Breast epithelium (tissue), 4 donors: ENCODE measurements at regions not wholly inside any gene's neighbourhood (a gene's known extent, or its start where the extent isn't known, plus 50 kb on each side); places are given as distances from the start of the nearest gene placed in this dataset.
"Not testable (repeated sequence)": the region's sequence is repeated elsewhere in the genome, so short reads cannot be mapped to it uniquely, and the experiment has no call there.

ENCODE experiments used
- DNase-seq, 2 donors: peaks; one replicate each; pipeline ENCODE4 v3.0.0-alpha.2; 2019; ENCODE audit warnings: low spot score in 2 of 2
- H3K27ac ChIP-seq, 2 donors: fragments of 200-600 bp; sonication (generic) in 1 of 2; one replicate each; pipeline ENCODE4 v1.5.1; 2016 to 2019; ENCODE audit warnings: mild to moderate bottlenecking in 1 of 2
- H3K27me3 ChIP-seq, 2 donors: fragments of 200-600 bp; sonication (generic) in 1 of 2; one replicate each; pipeline versions ENCODE4 v1.5.1 to v1.6.0; 2017 to 2019; ENCODE audit warnings: control low read depth in 1 of 2, mild to moderate bottlenecking in 1 of 2
- H3K36me3 ChIP-seq: fragments of 200-600 bp; one replicate; pipeline ENCODE4 v1.5.1; 2019
- H3K4me1 ChIP-seq, 2 donors: fragments of 200-600 bp; sonication (generic); one replicate each; pipeline ENCODE4 v1.5.1; 2016 to 2019; ENCODE audit warnings: control low read depth in 1 of 2
- H3K4me3 ChIP-seq, 3 donors: fragments of 200-600 bp; sonication (generic); 1 replicate in 2 of 3; 2 replicates in 1 of 3; pipeline ENCODE4 v1.5.1; 2016 to 2019; ENCODE audit warnings: mild to moderate bottlenecking in 3 of 3, moderate library complexity in 2 of 3
- H3K9me3 ChIP-seq, 2 donors: fragments of 200-600 bp; sonication (generic) in 1 of 2; one replicate each; pipeline ENCODE4 v1.5.1; 2016 to 2019; ENCODE audit warnings: control low read depth in 1 of 2
- POLR2A ChIP-seq: fragments of 450-650 bp; IDR thresholded peaks from one replicate; pipeline ENCODE4 v1.6.1; 2016; ENCODE audit warnings: antibody characterized with exemption, mild to moderate bottlenecking, moderate library complexity
- POLR2AphosphoS5 ChIP-seq, 3 donors: sonication (generic); formaldehyde crosslinking; IDR thresholded peaks; one replicate each; pipeline ENCODE4 v1.6.1; 2017; ENCODE audit warnings: antibody characterized with exemption in 3 of 3
- intact Hi-C: fragments of 100-400 bp; cut with DNase I; formaldehyde crosslinking; loops from one replicate; pipeline ENCODE4 v1.15.1; 2023; ENCODE audit warnings: low total_unique reads
- TF ChIP-seq, protein P1 (sequence below), 3 donors: fragments of 450-650 bp; IDR thresholded peaks; one replicate each; pipeline ENCODE4 v1.5.1; 2016 to 2017; ENCODE audit warnings: antibody characterized with exemption in 3 of 3, mild to moderate bottlenecking in 3 of 3, moderate library complexity in 3 of 3

DNA sequence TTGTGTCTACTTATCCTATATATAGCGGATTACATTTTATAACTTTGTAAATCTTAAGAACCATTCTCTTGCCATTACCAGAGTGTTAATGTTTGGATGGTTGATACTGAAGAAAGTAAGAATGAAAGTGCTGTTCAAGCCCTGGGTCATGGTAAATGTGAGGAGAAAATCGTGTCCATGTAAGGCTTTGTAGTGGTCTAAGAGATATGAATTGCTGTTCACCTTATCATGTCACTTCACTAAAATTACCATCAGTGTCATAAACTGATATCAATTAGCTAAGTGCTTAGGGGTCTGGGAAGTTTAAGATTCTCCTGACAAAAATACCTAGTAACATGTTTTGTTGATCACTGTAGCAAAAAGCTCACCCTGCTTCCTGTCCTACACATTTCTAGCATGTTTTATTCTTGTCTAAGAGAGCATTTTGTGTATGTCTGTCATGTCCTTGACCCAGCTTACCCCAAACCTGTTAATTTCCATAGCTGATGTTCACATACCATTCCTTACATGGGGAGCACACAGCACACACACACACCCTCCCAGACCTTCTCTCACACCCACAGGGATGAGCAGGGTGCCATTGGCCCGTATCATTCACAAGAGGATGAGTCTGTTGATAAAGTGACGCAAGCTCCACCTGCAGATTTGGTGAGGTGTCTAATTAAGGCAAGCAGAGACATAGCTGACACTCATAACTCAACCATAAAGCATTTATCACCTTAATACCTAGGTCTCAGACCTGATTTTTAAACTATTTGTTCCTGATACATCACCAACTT is 125.1 kb upstream of the PAM start:
- TF ChIP-seq, protein P1, sequence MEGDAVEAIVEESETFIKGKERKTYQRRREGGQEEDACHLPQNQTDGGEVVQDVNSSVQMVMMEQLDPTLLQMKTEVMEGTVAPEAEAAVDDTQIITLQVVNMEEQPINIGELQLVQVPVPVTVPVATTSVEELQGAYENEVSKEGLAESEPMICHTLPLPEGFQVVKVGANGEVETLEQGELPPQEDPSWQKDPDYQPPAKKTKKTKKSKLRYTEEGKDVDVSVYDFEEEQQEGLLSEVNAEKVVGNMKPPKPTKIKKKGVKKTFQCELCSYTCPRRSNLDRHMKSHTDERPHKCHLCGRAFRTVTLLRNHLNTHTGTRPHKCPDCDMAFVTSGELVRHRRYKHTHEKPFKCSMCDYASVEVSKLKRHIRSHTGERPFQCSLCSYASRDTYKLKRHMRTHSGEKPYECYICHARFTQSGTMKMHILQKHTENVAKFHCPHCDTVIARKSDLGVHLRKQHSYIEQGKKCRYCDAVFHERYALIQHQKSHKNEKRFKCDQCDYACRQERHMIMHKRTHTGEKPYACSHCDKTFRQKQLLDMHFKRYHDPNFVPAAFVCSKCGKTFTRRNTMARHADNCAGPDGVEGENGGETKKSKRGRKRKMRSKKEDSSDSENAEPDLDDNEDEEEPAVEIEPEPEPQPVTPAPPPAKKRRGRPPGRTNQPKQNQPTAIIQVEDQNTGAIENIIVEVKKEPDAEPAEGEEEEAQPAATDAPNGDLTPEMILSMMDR (IDR thresholded peaks at IDR 0.05), result no peak
- no peak for TF ChIP-seq POLR2AphosphoS5 (IDR thresholded peaks at IDR 0.05)
- no peak for TF ChIP-seq POLR2A
- Histone ChIP-seq H3K36me3 (no peaks in the 10 kb centered on the region), H3K27ac (no peak overlapping the region), H3K27me3 (no peaks in the 10 kb centered on the region), H3K4me1 (no peaks in the 10 kb centered on the region), H3K4me3 (no peak overlapping the region), H3K9me3 (no peaks in the 10 kb centered on the region)
- no peak for DNase-seq
- intact Hi-C loops, result no loop called here

DNA sequence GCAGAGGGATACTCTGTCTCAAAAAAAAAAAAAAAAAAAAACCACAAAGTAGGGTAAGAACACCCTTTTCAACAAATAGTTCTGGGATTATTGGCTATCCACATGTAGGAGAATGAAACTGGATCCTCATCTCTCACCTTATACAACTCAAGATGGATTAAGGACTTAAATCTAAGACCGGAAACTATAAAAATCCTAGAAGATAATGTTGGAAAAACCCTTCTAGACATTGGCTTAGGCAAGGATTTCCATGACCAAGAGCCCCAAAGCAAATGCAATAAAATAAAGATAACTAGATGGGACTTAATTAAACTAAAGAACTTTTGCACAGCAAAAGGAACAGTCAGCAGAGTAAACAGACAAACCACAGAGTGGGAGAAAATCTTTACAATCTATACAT is 119.7 kb upstream of the PAM start:
- H3K4me1 ChIP-seq, H3K9me3 ChIP-seq, H3K27ac ChIP-seq, DNase-seq, H3K36me3 ChIP-seq, H3K27me3 ChIP-seq, H3K4me3 ChIP-seq, intact Hi-C loops: not testable (repeated sequence)

DNA sequence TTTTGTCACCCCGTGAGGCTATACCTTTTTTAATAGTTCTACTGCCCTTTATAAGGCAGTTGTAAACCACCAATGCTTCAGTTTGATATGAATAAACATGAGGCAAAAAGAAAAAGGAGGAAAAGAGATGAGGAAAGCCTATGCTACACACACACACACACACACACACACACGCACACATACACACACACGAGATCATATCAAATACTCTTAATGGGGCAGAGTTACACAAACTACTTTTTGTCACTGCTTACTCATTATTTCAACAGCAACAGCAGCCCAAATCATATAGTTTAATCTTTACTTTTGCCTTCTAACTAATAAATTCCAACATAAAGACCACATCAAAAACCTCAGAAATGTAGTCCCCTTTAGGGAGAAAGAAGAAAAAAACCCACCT is 116.8 kb upstream of the PAM start:
- TF ChIP-seq POLR2AphosphoS5 (IDR thresholded peaks at IDR 0.05), result no peak
- TF ChIP-seq, protein P1 (IDR thresholded peaks at IDR 0.05), result no peak
- no peak for TF ChIP-seq POLR2A
- intact Hi-C loops, result no loop called here

DNA sequence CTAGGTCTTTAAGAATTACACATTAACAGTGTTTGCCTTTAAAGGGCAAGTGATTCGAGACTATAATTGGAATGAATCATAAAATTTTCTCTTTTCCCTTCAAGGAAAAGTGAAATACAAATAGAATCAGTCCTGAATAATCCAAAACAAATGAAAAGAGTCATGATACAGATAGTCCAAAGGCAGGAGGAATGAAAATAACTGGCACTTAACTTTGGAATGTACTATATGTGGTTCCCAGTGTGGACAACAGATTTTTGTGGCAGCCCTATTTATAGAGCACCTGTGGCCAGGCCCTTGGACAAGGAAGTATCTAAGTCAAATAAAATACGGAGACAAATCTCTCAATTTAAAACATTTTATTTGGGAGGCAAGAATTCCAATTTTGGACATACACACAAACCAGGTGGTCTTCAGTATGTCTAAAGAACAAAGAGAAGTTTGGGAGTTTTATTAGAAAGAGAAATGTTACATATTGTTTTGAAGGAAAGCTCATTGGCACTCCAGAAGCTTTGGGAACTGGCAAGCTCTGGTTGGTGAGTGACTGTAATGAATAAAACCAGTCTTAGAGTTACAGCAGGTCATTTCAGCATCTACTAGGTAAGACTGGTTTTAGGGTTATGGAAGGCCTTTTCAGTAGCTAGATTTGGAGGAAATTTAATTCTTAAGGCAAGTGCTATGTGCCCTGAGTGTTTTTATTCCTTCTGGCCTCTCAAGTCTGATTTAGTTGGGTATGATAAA is 116.0 kb upstream of the PAM start:
- intact Hi-C loops, result no loop called here
- no peak overlapping the region for H3K4me3 ChIP-seq
- peaks cover 0 to 4% of the 10 kb centered on the region in 2 donors for H3K9me3 ChIP-seq
- no peaks in the 10 kb centered on the region for H3K36me3 ChIP-seq
- H3K27ac ChIP-seq, result no peak overlapping the region
- no peaks in the 10 kb centered on the region for H3K27me3 ChIP-seq
- TF ChIP-seq POLR2A (no peak), POLR2AphosphoS5 (IDR thresholded peaks at IDR 0.05) (no peak)
- TF ChIP-seq, protein P1 (IDR thresholded peaks at IDR 0.05), result no peak
- no peaks in the 10 kb centered on the region for H3K4me1 ChIP-seq
- no peak for DNase-seq

More for the DNA sequence above, 116.8 kb upstream of the PAM start:
- DNase-seq, result no peak
- Histone ChIP-seq H3K4me1 (no peaks in the 10 kb centered on the region), H3K4me3 (no peak overlapping the region), H3K36me3 (no peaks in the 10 kb centered on the region), H3K27ac (no peak overlapping the region), H3K9me3 (no peaks in the 10 kb centered on the region), H3K27me3 (no peaks in the 10 kb centered on the region)

DNA sequence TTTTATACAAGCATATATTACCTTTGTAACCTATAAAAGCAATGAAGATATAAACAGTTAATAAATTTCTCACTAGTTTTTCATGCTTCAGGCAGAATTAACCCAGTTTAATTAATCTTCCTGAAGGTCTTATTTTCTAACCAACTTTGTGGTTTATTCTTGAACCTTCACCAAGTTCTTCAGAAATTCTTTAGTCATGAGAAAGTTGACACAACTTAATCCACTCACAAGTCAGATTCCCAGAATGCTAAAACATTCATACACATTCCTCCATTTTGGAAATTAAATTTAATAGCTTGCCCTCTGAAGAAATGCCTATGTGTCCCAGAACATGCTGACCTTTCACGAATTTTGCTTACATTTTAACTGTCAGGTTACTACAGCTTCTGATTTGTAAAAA is 105.4 kb upstream of the PAM start:
- no peak for DNase-seq
- no peaks in the 10 kb centered on the region for H3K4me1 ChIP-seq
- no peak overlapping the region for H3K27ac ChIP-seq
- TF ChIP-seq POLR2A (no peak), POLR2AphosphoS5 (IDR thresholded peaks at IDR 0.05) (no peak)
- TF ChIP-seq, protein P1 (IDR thresholded peaks at IDR 0.05), result no peak
- H3K36me3 ChIP-seq, result no peaks in the 10 kb centered on the region
- no peaks in the 10 kb centered on the region for H3K27me3 ChIP-seq
- H3K9me3 ChIP-seq, result peaks cover 0 to 5% of the 10 kb centered on the region in 2 donors
- no peak overlapping the region for H3K4me3 ChIP-seq
- intact Hi-C loops, result no loop called here
